GM18505 (cell line): ENCODE measurements at regions not wholly inside any gene's neighbourhood (a gene's known extent, or its start where the extent isn't known, plus 50 kb on each side); places are given as distances from the start of the nearest gene placed in this dataset.

ENCODE experiments used
- ATAC-seq: cut with Tn5 transposase; IDR thresholded peaks from one replicate; pipeline ENCODE4 v1.9.1; 2021; ENCODE audit not compliant: unreplicated experiment
- POLR2A ChIP-seq: IDR thresholded peaks from 4 replicates; pipeline ENCODE4 v1.6.1; 2011; ENCODE audit warnings: borderline replicate concordance; ENCODE audit not compliant: insufficient read depth, insufficient read length; ENCODE audit errors: extremely low read depth

GRCh38 chr4:36461344-36461743, 179.9 kb downstream of the DTHD1 start:
- no peak for TF ChIP-seq POLR2A
- ATAC-seq = no peak

GRCh38 chr4:36467670-36468069, 186.3 kb downstream of the DTHD1 start:
- no peak for ATAC-seq
- TF ChIP-seq POLR2A = no peak

- ATAC-seq = no peak
- no peak for TF ChIP-seq POLR2A
Measured at GRCh38 chr4:36471903-36472302, 190.5 kb downstream of the DTHD1 start.

GRCh38 chr4:36476135-36476534, 194.7 kb downstream of the DTHD1 start:
- no peak for ATAC-seq
- no peak for TF ChIP-seq POLR2A

GRCh38 chr4:36477861-36478260, 196.4 kb downstream of the DTHD1 start:
- ATAC-seq = no peak
- TF ChIP-seq POLR2A = no peak

GRCh38 chr4:36485885-36486284, 204.5 kb downstream of the DTHD1 start:
- no peak for TF ChIP-seq POLR2A
- ATAC-seq = no peak

GRCh38 chr4:36489798-36490197, 208.4 kb downstream of the DTHD1 start:
- no peak for ATAC-seq
- TF ChIP-seq POLR2A = no peak

GRCh38 chr4:36492041-36492440, 210.6 kb downstream of the DTHD1 start:
- ATAC-seq = no peak
- TF ChIP-seq POLR2A = no peak

- ATAC-seq = no peak
- no peak for TF ChIP-seq POLR2A
Measured at GRCh38 chr4:36492590-36492989, 211.2 kb downstream of the DTHD1 start.

GRCh38 chr4:36493251-36493650, 211.8 kb downstream of the DTHD1 start:
- no peak for TF ChIP-seq POLR2A
- no peak for ATAC-seq

GRCh38 chr4:36494016-36494415, 212.6 kb downstream of the DTHD1 start:
- ATAC-seq = no peak
- no peak for TF ChIP-seq POLR2A

- ATAC-seq = no peak
- no peak for TF ChIP-seq POLR2A
Measured at GRCh38 chr4:36494747-36495146, 213.3 kb downstream of the DTHD1 start.

- ATAC-seq = no peak
Measured at GRCh38 chr4:36502350-36502749, 220.9 kb downstream of the DTHD1 start.

GRCh38 chr4:36508394-36508793, 227.0 kb downstream of the DTHD1 start:
- ATAC-seq = no peak
- no peak for TF ChIP-seq POLR2A

More at GRCh38 chr4:36502350-36502749, 220.9 kb downstream of the DTHD1 start:
- TF ChIP-seq POLR2A = no peak

GRCh38 chr4:36509845-36510244, 228.4 kb downstream of the DTHD1 start:
- TF ChIP-seq POLR2A = no peak
- ATAC-seq = no peak

GRCh38 chr4:36511785-36512184, 230.4 kb downstream of the DTHD1 start:
- no peak for ATAC-seq
- TF ChIP-seq POLR2A = no peak

GRCh38 chr4:36516522-36517095, 235.2 kb downstream of the DTHD1 start:
- no peak for TF ChIP-seq POLR2A
- ATAC-seq = no peak
